H1 (cell line): ENCODE measurements at regions not wholly inside any gene's neighbourhood (a gene's known extent, or its start where the extent isn't known, plus 50 kb on each side); places are given as distances from the start of the nearest gene placed in this dataset.

ENCODE experiments used
- ASH2L ChIP-seq: fragments of 200-600, 300-600 bp; sonication (generic); IDR thresholded peaks from one replicate; pipeline ENCODE4 v1.7.1; 2017; ENCODE audit warnings: low read length
- BRCA1 ChIP-seq: IDR thresholded peaks from 2 replicates; pipeline ENCODE4 v1.6.1; 2012; ENCODE audit warnings: low read depth, low read length, improper control_type of control experiment
- CREB1 ChIP-seq: IDR thresholded peaks from 2 replicates; pipeline ENCODE4 v1.6.1; 2012; ENCODE audit warnings: inconsistent platforms
- EZH2 ChIP-seq: fragments of 200-600 bp; sonication (generic); IDR thresholded peaks from 2 replicates; pipeline ENCODE4 v1.7.1; 2012; ENCODE audit warnings: low read depth, mild to moderate bottlenecking, moderate library complexity, low read length, inconsistent platforms; ENCODE audit not compliant: severe bottlenecking
- GABPA ChIP-seq: IDR thresholded peaks from 2 replicates; pipeline ENCODE4 v1.6.1; 2011; ENCODE audit warnings: mild to moderate bottlenecking, low read length, moderate library complexity, borderline replicate concordance; ENCODE audit not compliant: insufficient read depth
- JUND ChIP-seq: IDR thresholded peaks from 2 replicates; pipeline ENCODE4 v1.6.1; 2011; ENCODE audit warnings: mild to moderate bottlenecking, improper control_type of control experiment, low read length
- KDM5A ChIP-seq: fragments of 200-600 bp; IDR thresholded peaks from 2 replicates; pipeline ENCODE4 v1.7.1; 2012; ENCODE audit warnings: mild to moderate bottlenecking, low read length, inconsistent platforms, mixed read lengths
- POLR2A ChIP-seq, 2 experiments: IDR thresholded peaks; 1 replicate in 1 of 2; 2 replicates in 1 of 2; pipeline ENCODE4 v1.6.1; 2011; ENCODE audit warnings: low read depth in 2 of 2, low read length in 2 of 2, mild to moderate bottlenecking in 2 of 2; ENCODE audit errors: control extremely low read depth in 1 of 2
- POLR2AphosphoS5 ChIP-seq: IDR thresholded peaks from 2 replicates; pipeline ENCODE4 v1.6.1; 2011; ENCODE audit warnings: low read depth, low read length
- RFX5 ChIP-seq: IDR thresholded peaks from 2 replicates; pipeline ENCODE4 v1.6.1; 2011; ENCODE audit warnings: low read depth, low read length, improper control_type of control experiment, borderline replicate concordance
- TBP ChIP-seq: IDR thresholded peaks from 2 replicates; pipeline ENCODE4 v1.6.1; 2011; ENCODE audit warnings: low read depth, low read length, improper control_type of control experiment
- ZNF274 ChIP-seq: IDR thresholded peaks from 2 replicates; pipeline ENCODE4 v1.7.0; 2012; ENCODE audit warnings: low read length, borderline replicate concordance; ENCODE audit errors: extremely low read depth
- TF ChIP-seq, protein P1 (sequence below), 3 experiments: IDR thresholded peaks; 1 replicate in 2 of 3; 2 replicates in 1 of 3; pipeline versions ENCODE4 v1.5.1 to v1.6.1; 2011; ENCODE audit warnings: low read length in 3 of 3, mild to moderate bottlenecking in 3 of 3, inconsistent platforms in 2 of 3, low read depth in 1 of 3, moderate library complexity in 1 of 3; ENCODE audit not compliant: insufficient read depth in 1 of 3; ENCODE audit errors: control extremely low read depth in 1 of 3
- TF ChIP-seq, protein P2 (sequence below): IDR thresholded peaks from 2 replicates; pipeline ENCODE4 v1.6.1; 2011; ENCODE audit warnings: low read length, improper control_type of control experiment

DNA sequence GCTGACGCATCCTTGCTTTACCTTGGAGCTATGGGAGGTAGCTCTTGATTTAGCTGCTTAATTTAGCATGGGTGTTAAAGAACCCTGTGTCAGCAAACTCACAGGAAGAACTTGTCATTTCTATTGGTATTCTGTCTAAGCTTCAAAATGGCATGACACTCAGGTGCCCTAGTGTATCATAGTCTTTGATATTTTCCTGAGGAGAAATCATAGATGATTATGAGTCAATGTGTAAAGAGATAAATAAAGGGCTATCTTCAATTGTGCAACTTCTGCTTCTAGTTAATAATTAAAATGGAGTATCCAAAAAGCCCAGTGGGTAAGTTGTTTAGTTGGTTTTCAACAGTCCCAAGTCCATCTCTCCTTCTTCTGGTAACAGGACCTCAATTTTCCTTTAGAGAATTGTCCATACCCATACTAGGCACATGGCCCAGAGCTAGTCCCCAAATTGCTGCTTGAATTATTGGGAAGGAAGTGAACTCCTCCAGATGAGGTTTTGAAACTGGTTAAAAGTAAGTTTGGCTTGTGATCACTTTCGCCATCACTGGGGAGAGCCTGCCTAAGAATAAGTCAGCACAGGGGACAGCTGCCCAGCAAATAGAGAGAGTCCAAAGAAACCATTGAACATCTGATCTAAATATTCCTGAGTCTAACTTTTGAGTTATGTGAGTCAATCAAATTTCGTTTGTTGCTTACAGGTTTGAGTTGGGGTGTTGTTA, 169.0 kb upstream of the PHYHIPL start:
- TF ChIP-seq, protein P1, sequence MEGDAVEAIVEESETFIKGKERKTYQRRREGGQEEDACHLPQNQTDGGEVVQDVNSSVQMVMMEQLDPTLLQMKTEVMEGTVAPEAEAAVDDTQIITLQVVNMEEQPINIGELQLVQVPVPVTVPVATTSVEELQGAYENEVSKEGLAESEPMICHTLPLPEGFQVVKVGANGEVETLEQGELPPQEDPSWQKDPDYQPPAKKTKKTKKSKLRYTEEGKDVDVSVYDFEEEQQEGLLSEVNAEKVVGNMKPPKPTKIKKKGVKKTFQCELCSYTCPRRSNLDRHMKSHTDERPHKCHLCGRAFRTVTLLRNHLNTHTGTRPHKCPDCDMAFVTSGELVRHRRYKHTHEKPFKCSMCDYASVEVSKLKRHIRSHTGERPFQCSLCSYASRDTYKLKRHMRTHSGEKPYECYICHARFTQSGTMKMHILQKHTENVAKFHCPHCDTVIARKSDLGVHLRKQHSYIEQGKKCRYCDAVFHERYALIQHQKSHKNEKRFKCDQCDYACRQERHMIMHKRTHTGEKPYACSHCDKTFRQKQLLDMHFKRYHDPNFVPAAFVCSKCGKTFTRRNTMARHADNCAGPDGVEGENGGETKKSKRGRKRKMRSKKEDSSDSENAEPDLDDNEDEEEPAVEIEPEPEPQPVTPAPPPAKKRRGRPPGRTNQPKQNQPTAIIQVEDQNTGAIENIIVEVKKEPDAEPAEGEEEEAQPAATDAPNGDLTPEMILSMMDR (IDR thresholded peaks at IDR 0.05; ENCODE audit: control extremely low read depth in 1 of 3, insufficient read depth in 1 of 3, low read depth in 1 of 3, low read length in 3 of 3) = no peak
- TF ChIP-seq EZH2 (no peak), RFX5 (no peak), POLR2A (IDR thresholded peaks at IDR 0.05; ENCODE audit: control extremely low read depth in 1 of 2, low read depth in 2 of 2, low read length in 2 of 2) (no peak), JUND (no peak), BRCA1 (no peak), GABPA (no peak), ASH2L (no peak), TBP (no peak), KDM5A (no peak), POLR2AphosphoS5 (no peak), CREB1 (no peak), ZNF274 (no peak)
- TF ChIP-seq, protein P2, sequence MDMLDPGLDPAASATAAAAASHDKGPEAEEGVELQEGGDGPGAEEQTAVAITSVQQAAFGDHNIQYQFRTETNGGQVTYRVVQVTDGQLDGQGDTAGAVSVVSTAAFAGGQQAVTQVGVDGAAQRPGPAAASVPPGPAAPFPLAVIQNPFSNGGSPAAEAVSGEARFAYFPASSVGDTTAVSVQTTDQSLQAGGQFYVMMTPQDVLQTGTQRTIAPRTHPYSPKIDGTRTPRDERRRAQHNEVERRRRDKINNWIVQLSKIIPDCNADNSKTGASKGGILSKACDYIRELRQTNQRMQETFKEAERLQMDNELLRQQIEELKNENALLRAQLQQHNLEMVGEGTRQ = no peak
